Transverse colon (tissue), 4 donors: ENCODE measurements at regions not wholly inside any gene's neighbourhood (a gene's known extent, or its start where the extent isn't known, plus 50 kb on each side); places are given as distances from the start of the nearest gene placed in this dataset.

ENCODE experiments used
- POLR2A ChIP-seq: fragments of 450-650 bp; IDR thresholded peaks from one replicate; pipeline ENCODE4 v1.6.1; 2016; ENCODE audit warnings: antibody characterized with exemption, mild to moderate bottlenecking, moderate library complexity
- POLR2AphosphoS5 ChIP-seq, 3 donors: sonication (generic); formaldehyde crosslinking; IDR thresholded peaks; one replicate each; pipeline ENCODE4 v1.6.1; 2016; ENCODE audit warnings: antibody characterized with exemption in 3 of 3
- TF ChIP-seq, protein P1 (sequence below), 5 experiments: fragments of 200-600 bp in 3 of 5; fragments of 450-650 bp in 2 of 5; sonication (generic) in 3 of 5; IDR thresholded peaks; 1 replicate in 2 of 5; 2 replicates in 3 of 5; pipeline ENCODE4 v1.5.1; 2016 to 2017; ENCODE audit warnings: antibody characterized with exemption in 5 of 5, inconsistent platforms in 3 of 5, mild to moderate bottlenecking in 2 of 5, moderate library complexity in 1 of 5

DNA sequence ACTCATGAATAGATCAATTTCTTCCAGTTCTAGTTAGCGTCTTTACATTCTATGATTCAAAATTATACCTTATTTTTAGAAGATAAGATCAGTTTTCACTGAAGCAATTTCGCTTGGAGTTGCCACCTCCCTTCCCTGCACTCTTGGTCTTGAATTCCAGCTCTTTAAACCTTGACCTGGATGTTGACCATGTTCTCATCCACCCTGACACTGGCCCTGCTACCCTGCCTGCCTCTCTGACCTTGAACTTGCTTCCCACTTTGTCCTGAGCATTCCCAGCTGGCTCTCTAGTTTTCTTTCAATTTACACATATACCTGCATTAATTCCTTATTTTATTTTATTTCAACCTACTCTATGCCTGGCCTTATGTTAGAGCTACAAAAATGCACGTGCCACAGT is 274.9 kb upstream of the IGFBP3 start:
- TF ChIP-seq, protein P1, sequence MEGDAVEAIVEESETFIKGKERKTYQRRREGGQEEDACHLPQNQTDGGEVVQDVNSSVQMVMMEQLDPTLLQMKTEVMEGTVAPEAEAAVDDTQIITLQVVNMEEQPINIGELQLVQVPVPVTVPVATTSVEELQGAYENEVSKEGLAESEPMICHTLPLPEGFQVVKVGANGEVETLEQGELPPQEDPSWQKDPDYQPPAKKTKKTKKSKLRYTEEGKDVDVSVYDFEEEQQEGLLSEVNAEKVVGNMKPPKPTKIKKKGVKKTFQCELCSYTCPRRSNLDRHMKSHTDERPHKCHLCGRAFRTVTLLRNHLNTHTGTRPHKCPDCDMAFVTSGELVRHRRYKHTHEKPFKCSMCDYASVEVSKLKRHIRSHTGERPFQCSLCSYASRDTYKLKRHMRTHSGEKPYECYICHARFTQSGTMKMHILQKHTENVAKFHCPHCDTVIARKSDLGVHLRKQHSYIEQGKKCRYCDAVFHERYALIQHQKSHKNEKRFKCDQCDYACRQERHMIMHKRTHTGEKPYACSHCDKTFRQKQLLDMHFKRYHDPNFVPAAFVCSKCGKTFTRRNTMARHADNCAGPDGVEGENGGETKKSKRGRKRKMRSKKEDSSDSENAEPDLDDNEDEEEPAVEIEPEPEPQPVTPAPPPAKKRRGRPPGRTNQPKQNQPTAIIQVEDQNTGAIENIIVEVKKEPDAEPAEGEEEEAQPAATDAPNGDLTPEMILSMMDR (IDR thresholded peaks at IDR 0.05), result no peak
- TF ChIP-seq POLR2A (no peak), POLR2AphosphoS5 (IDR thresholded peaks at IDR 0.05) (no peak)
